ENCODE measurements at regions not wholly inside any gene's neighbourhood (a gene's known extent, or its start where the extent isn't known, plus 50 kb on each side); places are given as distances from the start of the nearest gene placed in this dataset.

GRCh38 chr6:23329086-23329485 lies 759.7 kb downstream of the HDGFL1 start:
- POLR2A ChIA-PET, result no interaction called here
- Histone ChIP-seq H2AFZ (ENCODE audit: low read depth, low read length) (no peak overlapping the region), H3K9me1 (replicated peaks; ENCODE audit: control insufficient read depth, extremely low read depth, insufficient read depth, low read length) (no peaks in the 10 kb centered on the region), H3K9me3 (replicated peaks; ENCODE audit: control insufficient read depth, insufficient read depth, low read length) (no peaks in the 10 kb centered on the region), H3K36me3 (ENCODE audit: control insufficient read depth in 2 of 2, extremely low read depth in 1 of 2, insufficient read depth in 2 of 2, low read length in 2 of 2) (no peaks in the 10 kb centered on the region), H3K27ac (ENCODE audit: insufficient read depth, low read depth, low read length) (no peak overlapping the region), H3K27me3 (ENCODE audit: control insufficient read depth in 2 of 2, insufficient read depth in 2 of 2, low read length in 2 of 2) (no peaks in the 10 kb centered on the region), H4K20me1 (replicated peaks; ENCODE audit: control insufficient read depth, extremely low read depth, insufficient read depth, low read length) (no peaks in the 10 kb centered on the region), H3K4me3 (replicated peaks in 1 of 3; ENCODE audit: insufficient read depth in 1 of 3, low read depth in 1 of 3, low read length in 3 of 3) (no peak overlapping the region), H3K4me1 (ENCODE audit: control insufficient read depth, extremely low read depth, insufficient read depth, low read length) (no peaks in the 10 kb centered on the region), H3K9ac (replicated peaks; ENCODE audit: extremely low read depth, insufficient read depth, low read length) (no peak overlapping the region), H3K79me2 (ENCODE audit: control insufficient read depth, insufficient read depth, low read length) (no peaks in the 10 kb centered on the region), H3K4me2 (ENCODE audit: insufficient read depth, low read length) (no peak overlapping the region)
- no TSS peak for BruUV-seq (replicated peaks)
- FAIRE-seq, result no peak
- CTCF ChIA-PET, result no interaction called here
- dilution Hi-C loops (cut with MboI; ENCODE audit: extremely low pct_ligation_motif_present, low sequenced_read_pairs), result no loop called here
- no peak for TF ChIP-seq MAX (IDR thresholded peaks at IDR 0.05; ENCODE audit: insufficient read depth, insufficient read length)
- TF ChIP-seq GATA2 (IDR thresholded peaks at IDR 0.05; ENCODE audit: insufficient read depth, insufficient read length, low read depth, low read length), result no peak
- no peak for TF ChIP-seq POLR2A (IDR thresholded peaks at IDR 0.05; ENCODE audit: low read depth, low read length)
- TF ChIP-seq MYC (IDR thresholded peaks at IDR 0.05; ENCODE audit: low read depth, low read length), result no peak
- TF ChIP-seq JUN (IDR thresholded peaks at IDR 0.05; ENCODE audit: borderline replicate concordance, insufficient read depth, insufficient read length, low read depth), result no peak
- TF ChIP-seq POLR2AphosphoS5 (IDR thresholded peaks at IDR 0.05; ENCODE audit: insufficient read depth, low read depth, low read length), result no peak
- TF ChIP-seq EZH2 (IDR thresholded peaks at IDR 0.05; ENCODE audit: borderline replicate concordance, low read depth, low read length, severe bottlenecking), result no peak
- DNase-seq (ENCODE audit: low read depth, low spot score), result no peak
- intact Hi-C loops (cut with micrococcal nuclease), result no loop called here

GRCh38 chr6:23330632-23331031 lies 761.3 kb downstream of the HDGFL1 start:
- TF ChIP-seq CTCF (IDR thresholded peaks at IDR 0.05; ENCODE audit: extremely low read depth in 1 of 2, insufficient read depth in 1 of 2, low read depth in 1 of 2, low read length in 2 of 2), result no peak
- TF ChIP-seq EZH2 (IDR thresholded peaks at IDR 0.05; ENCODE audit: borderline replicate concordance, low read depth, low read length, severe bottlenecking), result no peak
- no peak for TF ChIP-seq POLR2A (IDR thresholded peaks at IDR 0.05; ENCODE audit: low read depth, low read length)
- no peak for TF ChIP-seq MYC (IDR thresholded peaks at IDR 0.05; ENCODE audit: low read depth, low read length)
- TF ChIP-seq MAX (IDR thresholded peaks at IDR 0.05; ENCODE audit: insufficient read depth, insufficient read length), result no peak
- H3K4me1 ChIP-seq (ENCODE audit: control insufficient read depth, extremely low read depth, insufficient read depth, low read length), result no peaks in the 10 kb centered on the region
- H2AFZ ChIP-seq (ENCODE audit: low read depth, low read length), result no peak overlapping the region
- H4K20me1 ChIP-seq (replicated peaks; ENCODE audit: control insufficient read depth, extremely low read depth, insufficient read depth, low read length), result no peaks in the 10 kb centered on the region
- no peak overlapping the region for H3K4me3 ChIP-seq (replicated peaks in 1 of 3; ENCODE audit: insufficient read depth in 1 of 3, low read depth in 1 of 3, low read length in 3 of 3)
- BruUV-seq (replicated peaks), result no TSS peak
- ChIA-PET CTCF (no interaction called here), POLR2A (no interaction called here)
- dilution Hi-C loops (cut with MboI; ENCODE audit: extremely low pct_ligation_motif_present, low sequenced_read_pairs) (no loop called here), intact Hi-C loops (cut with micrococcal nuclease) (no loop called here)
- H3K9ac ChIP-seq (replicated peaks; ENCODE audit: extremely low read depth, insufficient read depth, low read length), result no peak overlapping the region
- no peaks in the 10 kb centered on the region for H3K79me2 ChIP-seq (ENCODE audit: control insufficient read depth, insufficient read depth, low read length)
- DNase-seq (ENCODE audit: low read depth, low spot score), result no peak
- FAIRE-seq, result no peak
- no peak overlapping the region for H3K4me2 ChIP-seq (ENCODE audit: insufficient read depth, low read length)
- H3K36me3 ChIP-seq (ENCODE audit: control insufficient read depth in 2 of 2, extremely low read depth in 1 of 2, insufficient read depth in 2 of 2, low read length in 2 of 2), result no peaks in the 10 kb centered on the region
- no peak overlapping the region for H3K27ac ChIP-seq (ENCODE audit: insufficient read depth, low read depth, low read length)
- H3K9me1 ChIP-seq (replicated peaks; ENCODE audit: control insufficient read depth, extremely low read depth, insufficient read depth, low read length), result no peaks in the 10 kb centered on the region
- no peaks in the 10 kb centered on the region for H3K27me3 ChIP-seq (ENCODE audit: control insufficient read depth in 2 of 2, insufficient read depth in 2 of 2, low read length in 2 of 2)
- no peaks in the 10 kb centered on the region for H3K9me3 ChIP-seq (replicated peaks; ENCODE audit: control insufficient read depth, insufficient read depth, low read length)
